Stimulated activated naive CD8-positive, alpha-beta T cell treated with anti-CD3 and anti-CD28 coated beads, Interleukin-15, Interleukin-2, amounts not matched to agents 100 U/mL and 50 U/mL, for 24 hours (primary cell): ENCODE measurements at regions not wholly inside any gene's neighbourhood (a gene's known extent, or its start where the extent isn't known, plus 50 kb on each side); places are given as distances from the start of the nearest gene placed in this dataset.

ENCODE experiments used
- ATAC-seq: fragments of 150-1000 bp; cut with Tn5 transposase; one replicate; pipeline ENCODE4 v1.10.0; 2021
- DNase-seq: peaks from one replicate; pipeline ENCODE4 v3.0.0; 2021

DNA sequence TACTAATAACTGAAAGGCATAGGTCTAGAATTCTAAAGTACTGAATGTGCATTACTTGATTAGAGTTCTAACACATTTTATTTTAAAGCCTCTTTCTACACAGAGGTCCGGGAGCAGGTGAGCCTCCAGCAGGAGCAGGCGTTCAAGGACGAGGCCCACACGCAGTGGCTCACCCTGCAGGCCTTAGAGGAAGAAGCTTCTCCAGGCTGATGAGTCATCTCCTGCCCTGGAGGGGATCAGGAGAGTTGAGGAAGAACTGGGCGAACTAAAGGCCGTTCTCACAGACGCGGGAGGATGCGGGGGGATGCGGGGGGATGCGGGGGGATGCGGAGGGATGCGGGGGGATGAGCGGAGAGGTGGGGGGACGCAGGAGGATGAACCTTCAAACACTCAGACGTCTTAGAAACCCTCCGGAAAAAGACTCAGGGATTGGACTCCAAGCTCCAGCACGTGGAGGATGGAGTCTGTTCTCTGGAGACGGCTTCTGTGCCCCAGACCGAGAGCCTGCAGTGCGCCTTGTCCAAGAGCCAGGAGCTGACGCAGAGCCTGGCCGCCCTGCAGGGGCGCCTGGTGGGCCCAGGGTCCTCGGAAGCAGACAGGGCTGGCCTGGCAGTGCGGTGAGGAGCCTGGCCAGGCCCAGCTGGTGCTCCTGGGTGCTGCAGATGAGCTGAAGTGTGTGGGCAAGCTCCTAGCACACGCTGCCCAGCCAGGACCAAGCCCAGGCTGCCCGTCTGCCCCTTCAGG, 433.7 kb upstream of the TPK1 start:
- DNase-seq (no peak), ATAC-seq (no peak)

DNA sequence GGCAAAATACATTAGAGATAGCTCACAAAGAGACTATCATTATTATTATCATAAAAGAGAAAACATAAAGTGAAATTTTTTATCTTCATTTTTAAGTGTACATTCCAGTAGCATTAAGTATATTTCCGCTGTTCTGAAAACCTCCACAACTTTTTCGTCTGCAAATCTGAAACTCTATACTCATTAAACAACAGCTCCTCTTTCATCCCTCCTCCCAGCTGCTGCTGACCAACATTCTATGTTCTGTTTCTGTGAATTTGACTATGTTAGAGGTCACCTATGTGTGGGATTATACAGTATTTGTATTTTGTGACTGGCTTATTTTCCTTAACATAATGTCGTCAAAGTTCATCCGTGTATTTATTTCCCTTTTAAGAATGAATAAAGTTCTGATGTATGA, 429.3 kb upstream of the TPK1 start:
- DNase-seq (no peak), ATAC-seq (no peak)

GRCh38 chr7:145263886-145264285, 428.0 kb upstream of the TPK1 start:
- ATAC-seq: no peak
- DNase-seq: no peak

DNA sequence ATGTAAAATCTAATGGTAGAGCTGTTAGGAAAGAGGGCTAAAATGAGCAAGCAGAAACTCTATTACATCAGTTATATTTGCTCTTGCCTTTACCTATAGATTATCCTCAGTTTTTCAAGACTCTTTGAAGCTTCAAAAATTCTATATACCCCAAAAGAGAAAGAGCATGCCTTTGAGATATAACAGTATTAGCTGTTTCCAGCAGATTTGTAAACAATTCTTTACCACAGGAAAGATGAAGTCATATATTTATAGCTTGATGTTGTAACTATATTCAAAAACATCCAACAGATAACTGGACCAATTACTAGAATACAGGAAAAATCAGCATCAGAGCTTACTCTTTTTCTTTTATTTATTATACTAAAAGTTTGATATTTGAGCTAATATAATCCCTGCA, 416.2 kb upstream of the TPK1 start:
- ATAC-seq (no peak), DNase-seq (no peak)

- DNase-seq (no peak), ATAC-seq (no peak)
These were observed 388.9 kb upstream of the TPK1 start for GRCh38 chr7:145224775-145225174.

DNA sequence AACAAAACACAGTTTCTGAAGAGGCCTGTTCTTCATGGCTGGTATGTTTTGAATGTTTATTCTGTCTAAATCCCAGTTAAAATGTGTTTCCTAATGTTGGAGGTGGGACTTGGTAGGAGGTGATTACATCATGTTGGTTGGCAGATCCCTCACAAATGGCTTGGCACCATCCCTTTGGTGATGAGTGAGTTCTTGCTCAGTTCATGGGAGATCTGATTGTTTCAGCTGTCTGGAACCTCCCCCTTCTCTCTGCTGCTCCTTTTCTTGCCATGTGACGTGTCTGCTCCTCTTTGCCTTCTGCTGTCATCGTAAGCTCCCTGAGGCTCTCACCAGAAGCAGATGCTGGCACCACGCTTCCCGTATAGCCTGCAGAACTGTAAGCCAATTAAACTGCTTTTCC, 383.6 kb upstream of the TPK1 start:
- no peak for DNase-seq
- ATAC-seq: no peak

GRCh38 chr7:145216866-145217265, 381.0 kb upstream of the TPK1 start:
- no peak for DNase-seq
- ATAC-seq: no peak

DNA sequence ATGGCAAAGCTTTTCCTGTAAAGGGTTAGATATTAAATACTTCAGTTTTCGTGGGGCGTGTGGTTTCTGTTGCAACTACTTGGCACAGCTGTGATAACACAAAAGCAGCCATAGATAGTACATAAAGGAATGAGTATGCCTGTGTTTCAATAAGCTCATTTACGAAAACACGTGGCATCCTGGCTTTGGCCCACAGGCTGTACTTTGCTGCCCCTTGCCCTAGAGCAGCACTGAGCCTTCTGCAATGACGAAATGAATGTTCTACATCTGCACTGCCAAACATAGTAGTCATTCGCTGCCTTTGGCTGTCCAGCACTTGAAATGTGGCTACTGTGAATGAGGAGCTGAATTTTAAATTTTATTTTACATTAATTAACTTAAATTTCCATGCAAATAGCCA, 376.2 kb upstream of the TPK1 start:
- DNase-seq: no peak
- ATAC-seq: no peak

DNA sequence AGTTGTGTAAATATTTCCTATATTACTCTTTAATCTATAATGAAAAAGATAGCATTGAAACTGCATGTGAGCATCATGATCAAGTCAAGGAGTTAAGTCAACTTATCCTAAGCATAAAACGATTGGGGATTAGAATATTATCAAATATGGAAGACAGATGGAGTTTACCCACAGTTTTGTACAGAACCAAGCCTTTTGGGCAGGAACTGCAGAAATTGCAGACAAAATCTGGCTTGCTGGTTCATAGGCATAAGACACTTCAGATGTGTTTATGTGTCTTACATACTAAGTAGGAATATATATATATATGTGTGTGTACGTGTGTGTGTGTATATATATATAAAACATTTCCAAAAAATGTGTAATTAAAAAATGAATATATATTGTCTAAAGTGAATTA, 375.4 kb upstream of the TPK1 start:
- no peak for ATAC-seq
- no peak for DNase-seq

GRCh38 chr7:145193951-145194350, 358.1 kb upstream of the TPK1 start:
- ATAC-seq: no peak
- no peak for DNase-seq

DNA sequence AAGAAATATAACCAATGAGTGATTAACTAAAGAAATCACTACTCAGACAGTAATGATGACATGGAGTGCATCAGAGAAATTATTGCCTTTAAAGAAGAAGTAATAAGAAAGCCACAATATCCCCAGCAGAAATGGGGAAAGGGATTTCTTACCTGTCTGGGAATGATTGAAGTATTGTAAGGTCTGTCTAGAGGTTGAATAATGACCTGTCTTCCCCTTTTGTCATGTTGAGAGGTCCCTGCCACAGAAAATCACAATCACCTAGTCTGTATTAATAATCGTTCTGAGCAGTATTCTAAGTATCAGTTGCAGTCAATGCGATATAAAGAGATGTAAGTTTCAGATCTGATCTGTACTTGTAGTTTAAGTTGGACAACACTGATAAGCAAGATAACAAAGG, 349.1 kb upstream of the TPK1 start:
- DNase-seq: no peak
- no peak for ATAC-seq

- ATAC-seq (no peak), DNase-seq (no peak)
These were observed 347.2 kb upstream of the TPK1 start for GRCh38 chr7:145183069-145183468.

DNA sequence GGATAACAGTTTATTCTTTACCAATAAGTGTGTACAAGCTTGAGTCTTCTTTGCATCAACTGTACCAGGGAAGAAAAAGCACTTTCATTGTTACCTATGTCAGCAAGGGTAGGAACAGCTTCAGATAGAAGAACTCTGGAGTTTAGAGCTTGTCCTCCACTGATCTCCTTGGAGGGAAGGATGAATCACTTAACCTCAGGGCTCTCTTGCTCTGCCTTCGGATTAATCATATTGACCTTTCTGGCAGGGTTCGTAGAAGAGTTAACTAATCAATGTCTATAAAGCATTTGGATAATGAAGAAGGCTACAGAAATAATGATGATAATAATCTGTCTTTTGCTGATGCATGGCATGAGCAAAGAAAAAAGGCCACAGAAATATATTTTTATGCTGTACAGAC, 339.5 kb upstream of the TPK1 start:
- ATAC-seq (no peak), DNase-seq (no peak)

- DNase-seq (no peak), ATAC-seq (no peak)
These were observed 334.1 kb upstream of the TPK1 start for GRCh38 chr7:145169908-145170307.

- ATAC-seq (no peak), DNase-seq (no peak)
These were observed 333.0 kb upstream of the TPK1 start for GRCh38 chr7:145168879-145169278.

DNA sequence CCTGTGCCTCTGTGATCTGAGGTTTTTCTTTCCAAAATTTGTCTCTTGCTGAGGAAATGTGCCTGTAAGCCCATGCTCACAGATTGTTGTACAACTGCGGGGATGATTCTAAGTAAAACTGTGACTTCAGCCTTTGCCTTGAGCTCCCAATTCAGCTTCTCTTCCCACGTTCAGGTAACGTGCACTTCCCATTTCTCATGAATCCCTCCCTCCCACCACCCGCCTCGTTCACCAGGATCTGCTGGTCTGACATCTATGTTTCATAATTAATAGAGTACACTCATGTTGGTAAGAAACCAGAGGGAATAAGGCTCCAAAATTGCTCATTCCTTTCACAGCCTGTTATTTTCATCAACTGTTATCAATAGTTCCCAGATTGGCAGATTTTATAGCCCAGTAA, 332.6 kb upstream of the TPK1 start:
- ATAC-seq (no peak), DNase-seq (no peak)

- ATAC-seq (no peak), DNase-seq (no peak)
These were observed 321.0 kb upstream of the TPK1 start for GRCh38 chr7:145156834-145157233.

GRCh38 chr7:145152589-145152988, 316.7 kb upstream of the TPK1 start:
- no peak for ATAC-seq
- DNase-seq: no peak

GRCh38 chr7:145151676-145152075, 315.8 kb upstream of the TPK1 start:
- ATAC-seq (no peak), DNase-seq (no peak)

DNA sequence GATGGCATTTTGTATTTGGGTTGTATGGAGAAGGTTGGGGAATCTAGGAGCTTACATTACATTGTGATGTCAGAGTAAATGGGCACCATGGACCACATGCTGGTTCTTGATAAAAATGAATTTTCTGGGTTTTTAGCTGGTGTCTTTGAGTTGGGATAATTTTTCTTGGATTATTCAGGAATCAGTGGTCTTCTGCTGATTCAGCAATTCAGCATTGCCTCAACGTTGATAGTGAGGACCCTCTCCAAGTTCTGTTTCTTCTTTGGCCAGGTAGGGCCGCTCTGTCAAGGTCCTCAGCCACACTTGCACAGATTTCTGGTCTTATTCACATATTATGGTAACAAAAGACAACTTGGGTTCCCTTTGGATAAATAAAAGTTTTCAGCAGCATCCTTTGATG, 312.0 kb upstream of the TPK1 start:
- DNase-seq (no peak), ATAC-seq (no peak)

- ATAC-seq (no peak), DNase-seq (no peak)
These were observed 307.8 kb upstream of the TPK1 start for GRCh38 chr7:145143685-145144084.

- ATAC-seq: no peak
- DNase-seq: no peak
These were observed 298.5 kb upstream of the TPK1 start for GRCh38 chr7:145134377-145134776.

- DNase-seq: no peak
- ATAC-seq: no peak
These were observed 287.6 kb upstream of the TPK1 start for GRCh38 chr7:145123502-145123901.

- ATAC-seq: no peak
- DNase-seq: no peak
These were observed 270.1 kb upstream of the TPK1 start for GRCh38 chr7:145106001-145106400.

DNA sequence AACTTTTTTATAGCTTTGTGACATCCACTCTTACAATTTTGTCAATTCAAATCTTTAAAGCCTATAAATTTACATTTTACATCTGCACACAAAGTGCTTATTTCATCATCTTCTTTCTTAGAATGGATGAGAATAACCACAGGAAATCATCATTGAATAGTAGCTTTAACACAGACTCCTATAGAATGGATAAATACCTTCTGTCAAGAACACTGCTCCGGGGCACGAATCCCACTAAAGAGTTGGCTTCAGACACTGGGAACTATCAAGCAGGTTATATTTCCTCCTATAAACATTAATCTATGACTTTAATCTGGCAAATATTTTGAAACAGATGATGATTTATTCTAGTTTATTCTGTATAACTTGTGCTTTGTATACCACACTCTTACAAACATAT, 269.7 kb upstream of the TPK1 start:
- DNase-seq: no peak
- ATAC-seq: no peak
